ENCODE measurements at regions not wholly inside any gene's neighbourhood (a gene's known extent, or its start where the extent isn't known, plus 50 kb on each side); places are given as distances from the start of the nearest gene placed in this dataset.

DNA sequence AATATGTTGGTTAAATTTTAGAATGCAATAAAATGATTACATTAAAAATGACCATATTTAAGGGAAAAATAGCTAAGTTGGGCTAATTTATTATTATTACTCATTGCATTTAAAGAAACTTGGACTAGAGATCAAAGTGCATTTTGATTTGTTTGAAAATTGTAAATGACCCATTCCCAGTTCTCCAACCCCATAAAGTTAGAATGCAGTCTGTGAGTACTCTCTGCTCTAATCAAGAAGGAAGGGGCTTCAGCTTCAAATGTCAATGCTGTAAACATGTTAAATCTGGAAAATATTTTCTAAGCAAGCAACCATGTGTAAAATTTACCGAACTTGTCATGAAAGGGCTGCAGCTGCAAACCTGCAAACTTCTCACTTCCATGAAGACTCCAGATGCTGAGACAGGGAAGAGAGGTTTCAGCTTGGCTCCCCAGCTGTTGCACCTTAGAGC, 232.7 kb downstream of the TTLL7 start:
- H3K4me3 Mint-ChIP-seq (ENCODE audit: low read depth, unreplicated experiment): no peak overlapping the region
- intact Hi-C loops (cut with micrococcal nuclease; ENCODE audit: unreplicated experiment): no loop called here
- no peaks in the 10 kb centered on the region for H3K4me1 Mint-ChIP-seq (ENCODE audit: low read depth, unreplicated experiment)

DNA sequence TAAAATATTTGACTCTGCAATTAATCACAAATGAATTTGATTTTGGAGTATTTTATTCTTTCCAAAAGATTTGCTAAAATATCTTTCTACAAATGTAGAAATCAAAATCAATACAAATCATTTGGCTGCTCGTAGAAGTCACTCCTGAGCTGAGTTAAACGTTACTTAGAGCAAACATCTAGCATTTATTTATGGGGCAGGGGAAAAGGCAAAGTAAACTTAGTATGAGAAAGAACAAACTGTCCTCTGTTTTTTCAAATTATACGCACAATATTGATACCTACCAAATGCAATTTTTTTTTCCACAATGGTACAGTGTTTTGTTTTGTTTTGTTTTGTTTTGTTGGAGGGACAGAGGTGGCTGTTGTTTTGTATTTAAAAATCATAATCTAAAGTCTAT, 233.8 kb downstream of the TTLL7 start:
- CTCF ChIA-PET: no interaction called here
- H3K27me3 Mint-ChIP-seq (ENCODE audit: unreplicated experiment): no peaks in the 10 kb centered on the region
- TF ChIP-seq, protein P1, sequence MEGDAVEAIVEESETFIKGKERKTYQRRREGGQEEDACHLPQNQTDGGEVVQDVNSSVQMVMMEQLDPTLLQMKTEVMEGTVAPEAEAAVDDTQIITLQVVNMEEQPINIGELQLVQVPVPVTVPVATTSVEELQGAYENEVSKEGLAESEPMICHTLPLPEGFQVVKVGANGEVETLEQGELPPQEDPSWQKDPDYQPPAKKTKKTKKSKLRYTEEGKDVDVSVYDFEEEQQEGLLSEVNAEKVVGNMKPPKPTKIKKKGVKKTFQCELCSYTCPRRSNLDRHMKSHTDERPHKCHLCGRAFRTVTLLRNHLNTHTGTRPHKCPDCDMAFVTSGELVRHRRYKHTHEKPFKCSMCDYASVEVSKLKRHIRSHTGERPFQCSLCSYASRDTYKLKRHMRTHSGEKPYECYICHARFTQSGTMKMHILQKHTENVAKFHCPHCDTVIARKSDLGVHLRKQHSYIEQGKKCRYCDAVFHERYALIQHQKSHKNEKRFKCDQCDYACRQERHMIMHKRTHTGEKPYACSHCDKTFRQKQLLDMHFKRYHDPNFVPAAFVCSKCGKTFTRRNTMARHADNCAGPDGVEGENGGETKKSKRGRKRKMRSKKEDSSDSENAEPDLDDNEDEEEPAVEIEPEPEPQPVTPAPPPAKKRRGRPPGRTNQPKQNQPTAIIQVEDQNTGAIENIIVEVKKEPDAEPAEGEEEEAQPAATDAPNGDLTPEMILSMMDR (IDR thresholded peaks at IDR 0.05; ENCODE audit: unreplicated experiment): no peak
- no peaks in the 10 kb centered on the region for H3K4me1 Mint-ChIP-seq (ENCODE audit: low read depth, unreplicated experiment)
- H3K4me3 Mint-ChIP-seq (ENCODE audit: low read depth, unreplicated experiment): no peak overlapping the region
- BruUV-seq (replicated peaks): no TSS peak
- H3K36me3 Mint-ChIP-seq (ENCODE audit: insufficient read depth, unreplicated experiment): no peaks in the 10 kb centered on the region
- H3K27ac Mint-ChIP-seq (ENCODE audit: unreplicated experiment): no peak overlapping the region
- no peak for DNase-seq
- H3K9me3 Mint-ChIP-seq (ENCODE audit: low read depth, unreplicated experiment): no peaks in the 10 kb centered on the region
- intact Hi-C loops (cut with micrococcal nuclease; ENCODE audit: unreplicated experiment): no loop called here

More for the DNA sequence above, 232.7 kb downstream of the TTLL7 start:
- no TSS peak for BruUV-seq (replicated peaks)
- DNase-seq: no peak
- TF ChIP-seq, protein P1 (IDR thresholded peaks at IDR 0.05; ENCODE audit: unreplicated experiment): no peak
- Mint-ChIP-seq H3K27ac (ENCODE audit: unreplicated experiment) (no peak overlapping the region), H3K9me3 (ENCODE audit: low read depth, unreplicated experiment) (no peaks in the 10 kb centered on the region), H3K36me3 (ENCODE audit: insufficient read depth, unreplicated experiment) (no peaks in the 10 kb centered on the region), H3K27me3 (ENCODE audit: unreplicated experiment) (no peaks in the 10 kb centered on the region)
- CTCF ChIA-PET: no interaction called here

DNA sequence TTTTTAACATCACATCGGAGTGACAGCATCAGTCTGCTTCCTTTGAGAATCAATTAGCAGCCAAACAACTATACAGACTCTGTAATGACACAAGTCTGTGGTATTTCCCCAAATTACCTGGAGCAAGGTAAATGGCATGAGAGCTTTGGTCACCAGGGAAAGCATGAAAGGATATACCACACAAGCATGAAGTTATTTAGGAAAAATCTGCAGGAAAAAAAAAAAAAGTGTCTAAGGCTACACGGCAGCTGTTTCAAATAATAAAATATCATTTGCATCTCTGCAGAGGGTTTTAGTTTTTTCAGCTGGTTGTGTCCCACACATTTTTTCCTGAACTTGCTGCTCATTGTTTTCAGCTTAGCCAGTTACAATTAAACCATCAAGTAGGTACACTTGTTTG, 234.7 kb downstream of the TTLL7 start:
- no peaks in the 10 kb centered on the region for H3K4me1 Mint-ChIP-seq (ENCODE audit: low read depth, unreplicated experiment)
- TF ChIP-seq, protein P1 (IDR thresholded peaks at IDR 0.05; ENCODE audit: unreplicated experiment): no peak
- CTCF ChIA-PET: no interaction called here
- DNase-seq: no peak
- no peaks in the 10 kb centered on the region for H3K27me3 Mint-ChIP-seq (ENCODE audit: unreplicated experiment)
- H3K9me3 Mint-ChIP-seq (ENCODE audit: low read depth, unreplicated experiment): no peaks in the 10 kb centered on the region
- no peak overlapping the region for H3K27ac Mint-ChIP-seq (ENCODE audit: unreplicated experiment)
- no peaks in the 10 kb centered on the region for H3K36me3 Mint-ChIP-seq (ENCODE audit: insufficient read depth, unreplicated experiment)
- H3K4me3 Mint-ChIP-seq (ENCODE audit: low read depth, unreplicated experiment): no peak overlapping the region
- intact Hi-C loops (cut with micrococcal nuclease; ENCODE audit: unreplicated experiment): no loop called here
- BruUV-seq (replicated peaks): no TSS peak

DNA sequence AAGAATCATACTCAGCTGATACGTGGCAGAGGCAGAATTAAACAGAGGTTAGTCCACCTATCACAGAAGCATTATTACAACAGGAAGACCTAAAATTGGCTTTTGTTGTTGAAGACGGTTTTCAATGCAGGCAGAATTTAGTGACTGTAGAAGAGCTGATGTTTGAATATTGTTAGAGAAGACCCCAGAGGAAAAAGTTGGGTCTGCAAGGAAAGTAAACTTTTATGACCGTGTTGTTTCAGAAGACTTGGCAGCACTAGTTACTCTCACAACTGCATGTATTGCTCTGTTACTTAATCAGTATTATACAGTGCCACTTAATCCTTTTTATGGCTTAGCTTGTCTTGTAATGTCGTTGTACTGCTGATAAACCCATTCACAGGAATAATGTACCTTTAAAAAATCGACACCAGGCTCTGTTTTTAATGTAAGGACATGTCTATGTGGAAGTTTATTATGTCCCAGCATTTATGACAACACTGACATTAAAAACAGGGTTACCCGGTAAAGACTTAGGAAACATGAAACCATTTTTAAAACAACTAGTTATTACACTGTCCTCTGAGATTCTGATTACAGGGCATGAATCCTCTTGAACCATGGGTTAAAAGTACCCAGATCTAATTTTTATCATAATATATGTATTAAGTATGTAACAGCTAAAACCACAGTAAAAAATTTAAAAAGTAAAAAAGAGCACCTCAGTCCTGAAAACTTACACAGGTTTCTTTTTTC, 235.4 kb downstream of the TTLL7 start:
- no peaks in the 10 kb centered on the region for H3K36me3 Mint-ChIP-seq (ENCODE audit: insufficient read depth, unreplicated experiment)
- no TSS peak for BruUV-seq (replicated peaks)
- no peaks in the 10 kb centered on the region for H3K9me3 Mint-ChIP-seq (ENCODE audit: low read depth, unreplicated experiment)
- H3K4me3 Mint-ChIP-seq (ENCODE audit: low read depth, unreplicated experiment): no peak overlapping the region
- H3K4me1 Mint-ChIP-seq (ENCODE audit: low read depth, unreplicated experiment): no peaks in the 10 kb centered on the region
- no peaks in the 10 kb centered on the region for H3K27me3 Mint-ChIP-seq (ENCODE audit: unreplicated experiment)
- DNase-seq: no peak
- intact Hi-C loops (cut with micrococcal nuclease; ENCODE audit: unreplicated experiment): no loop called here
- H3K27ac Mint-ChIP-seq (ENCODE audit: unreplicated experiment): no peak overlapping the region
- TF ChIP-seq, protein P1 (IDR thresholded peaks at IDR 0.05; ENCODE audit: unreplicated experiment): no peak
- CTCF ChIA-PET: no interaction called here
